ENCODE measurements at regions not wholly inside any gene's neighbourhood (a gene's known extent, or its start where the extent isn't known, plus 50 kb on each side); places are given as distances from the start of the nearest gene placed in this dataset.

DNA sequence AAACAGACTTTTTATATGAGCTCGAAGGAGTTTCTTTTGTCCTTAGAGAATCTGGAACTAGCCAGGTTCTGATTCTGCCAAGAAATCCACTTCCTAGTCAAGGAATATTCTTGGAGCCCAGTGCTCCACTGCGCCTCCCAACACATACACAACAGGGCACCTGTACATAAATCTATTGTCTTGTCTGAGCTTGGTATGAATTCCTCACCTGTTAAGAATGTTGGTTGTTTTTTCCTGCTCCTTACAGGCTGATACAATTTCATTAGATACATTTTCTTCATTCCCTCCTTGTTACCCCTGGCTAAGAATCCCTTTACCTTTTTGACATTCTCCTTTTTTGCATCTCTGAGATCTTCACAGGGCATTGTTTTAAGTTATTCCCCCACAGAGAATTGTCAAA is 56.0 kb upstream of the FZD7 start:
- H3K4me3 ChIP-seq (ENCODE audit: low read depth, low read length): no peak overlapping the region
- TF ChIP-seq, protein P1, sequence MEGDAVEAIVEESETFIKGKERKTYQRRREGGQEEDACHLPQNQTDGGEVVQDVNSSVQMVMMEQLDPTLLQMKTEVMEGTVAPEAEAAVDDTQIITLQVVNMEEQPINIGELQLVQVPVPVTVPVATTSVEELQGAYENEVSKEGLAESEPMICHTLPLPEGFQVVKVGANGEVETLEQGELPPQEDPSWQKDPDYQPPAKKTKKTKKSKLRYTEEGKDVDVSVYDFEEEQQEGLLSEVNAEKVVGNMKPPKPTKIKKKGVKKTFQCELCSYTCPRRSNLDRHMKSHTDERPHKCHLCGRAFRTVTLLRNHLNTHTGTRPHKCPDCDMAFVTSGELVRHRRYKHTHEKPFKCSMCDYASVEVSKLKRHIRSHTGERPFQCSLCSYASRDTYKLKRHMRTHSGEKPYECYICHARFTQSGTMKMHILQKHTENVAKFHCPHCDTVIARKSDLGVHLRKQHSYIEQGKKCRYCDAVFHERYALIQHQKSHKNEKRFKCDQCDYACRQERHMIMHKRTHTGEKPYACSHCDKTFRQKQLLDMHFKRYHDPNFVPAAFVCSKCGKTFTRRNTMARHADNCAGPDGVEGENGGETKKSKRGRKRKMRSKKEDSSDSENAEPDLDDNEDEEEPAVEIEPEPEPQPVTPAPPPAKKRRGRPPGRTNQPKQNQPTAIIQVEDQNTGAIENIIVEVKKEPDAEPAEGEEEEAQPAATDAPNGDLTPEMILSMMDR (IDR thresholded peaks at IDR 0.05; ENCODE audit: insufficient read depth, low read depth, low read length): no peak
- DNase-seq (ENCODE audit: low read depth): no peak

DNA sequence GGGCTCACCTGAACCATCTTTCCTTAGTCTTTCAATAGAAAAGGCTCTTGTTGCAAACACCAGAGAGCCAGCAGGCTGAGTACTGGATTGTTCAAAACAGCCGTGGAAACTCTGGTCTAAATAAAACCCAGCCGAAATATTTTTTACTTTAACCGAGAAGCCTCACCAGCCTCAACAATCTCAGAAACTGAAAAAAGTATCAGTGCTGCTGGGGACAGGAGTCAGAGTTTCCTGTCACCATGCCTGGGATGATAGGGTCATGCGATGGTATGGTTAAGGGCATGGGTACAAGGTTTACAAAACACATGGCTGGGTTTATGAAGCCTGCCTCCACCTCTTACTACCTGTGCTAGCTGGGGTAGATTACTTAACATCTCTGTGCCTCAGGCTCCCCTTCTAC is 55.3 kb upstream of the FZD7 start:
- H3K4me3 ChIP-seq (ENCODE audit: low read depth, low read length): no peak overlapping the region
- no peak for DNase-seq (ENCODE audit: low read depth)
- TF ChIP-seq, protein P1 (IDR thresholded peaks at IDR 0.05; ENCODE audit: insufficient read depth, low read depth, low read length): no peak

DNA sequence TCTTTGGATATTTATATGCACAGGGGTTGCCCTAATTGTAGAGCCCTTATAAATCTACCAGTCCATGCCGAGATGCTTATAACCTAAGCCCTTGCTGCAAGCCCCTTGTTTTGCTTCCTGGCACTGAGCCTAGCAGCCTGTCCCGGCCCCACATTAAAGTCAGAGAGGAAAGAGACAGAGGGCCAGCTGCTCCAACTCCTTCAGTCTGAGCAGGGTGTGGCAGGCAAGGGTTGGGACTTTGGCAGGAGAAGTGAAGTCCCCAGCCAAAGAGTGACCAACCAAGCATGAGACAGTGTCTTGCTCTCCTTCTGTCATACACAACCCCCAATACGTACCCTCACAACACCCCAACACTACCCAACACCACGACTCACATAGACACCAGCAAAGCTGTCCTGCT is 54.7 kb upstream of the FZD7 start:
- no peak overlapping the region for H3K4me3 ChIP-seq (ENCODE audit: low read depth, low read length)
- TF ChIP-seq, protein P1 (IDR thresholded peaks at IDR 0.05; ENCODE audit: insufficient read depth, low read depth, low read length): no peak
- DNase-seq (ENCODE audit: low read depth): no peak

DNA sequence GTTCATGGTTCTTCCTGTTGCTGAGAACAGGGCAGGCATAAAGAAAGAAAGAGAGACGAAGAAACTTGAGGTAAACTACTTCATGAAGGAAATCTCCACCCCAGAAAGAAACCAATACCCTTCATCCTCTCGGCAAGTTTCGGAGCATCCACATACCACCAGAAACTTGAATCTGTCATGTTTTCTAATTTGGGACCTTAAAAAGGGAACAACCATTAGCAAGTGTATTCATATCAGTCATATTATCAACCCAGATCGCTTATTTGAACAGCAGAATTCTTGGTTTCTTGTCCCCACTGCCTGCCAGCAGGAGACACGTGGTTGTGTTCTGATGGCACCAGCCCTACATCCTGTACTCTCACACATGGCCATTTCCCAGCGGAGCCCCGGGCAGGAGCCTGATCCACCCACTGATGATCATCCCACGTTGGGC is 53.2 kb upstream of the FZD7 start:
- no peak overlapping the region for H3K4me3 ChIP-seq (ENCODE audit: low read depth, low read length)
- TF ChIP-seq, protein P1 (IDR thresholded peaks at IDR 0.05; ENCODE audit: insufficient read depth, low read depth, low read length): no peak
- no peak for DNase-seq (ENCODE audit: low read depth)

DNA sequence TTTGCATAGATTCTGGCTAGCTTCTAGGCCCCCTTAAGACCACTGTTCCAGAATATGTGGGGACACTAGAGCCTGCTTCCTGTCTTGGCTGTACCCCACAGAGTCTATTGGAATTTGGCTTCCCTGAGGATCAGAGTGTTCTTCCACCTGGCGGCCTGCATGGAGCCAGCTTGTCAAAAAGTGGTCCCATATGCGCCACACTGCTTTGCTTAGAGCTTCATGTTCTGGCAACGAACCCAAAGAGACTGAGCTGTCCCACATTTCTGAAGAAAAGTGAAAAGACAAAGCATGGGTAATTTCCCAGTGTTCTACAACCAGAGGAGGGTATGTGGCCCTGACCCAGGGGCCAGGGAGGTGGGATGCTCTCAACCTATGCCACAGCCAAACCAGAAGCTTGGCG is 52.7 kb upstream of the FZD7 start:
- TF ChIP-seq, protein P1 (IDR thresholded peaks at IDR 0.05; ENCODE audit: insufficient read depth, low read depth, low read length): no peak
- H3K4me3 ChIP-seq (ENCODE audit: low read depth, low read length): no peak overlapping the region
- no peak for DNase-seq (ENCODE audit: low read depth)

DNA sequence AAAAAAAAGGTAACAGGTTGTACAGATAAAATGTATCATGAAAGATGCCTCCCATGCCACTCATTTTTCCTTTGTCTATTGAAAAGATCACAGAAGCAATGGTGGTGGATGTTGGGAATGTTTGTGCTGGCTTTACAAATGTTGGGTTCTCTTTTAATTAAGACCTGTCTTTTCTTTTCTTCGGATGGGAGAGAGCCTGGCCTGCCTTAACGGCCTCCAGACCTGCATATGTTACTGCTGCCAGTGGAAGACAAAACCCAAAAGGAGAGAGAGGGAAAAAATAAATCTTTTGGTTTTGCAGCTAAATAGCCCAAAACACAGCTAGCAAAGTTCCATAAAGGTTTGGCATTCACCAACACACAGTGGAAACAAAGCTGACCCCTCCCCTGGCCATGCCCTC is 50.5 kb upstream of the FZD7 start:
- no peak overlapping the region for H3K4me3 ChIP-seq (ENCODE audit: low read depth, low read length)
- TF ChIP-seq, protein P1 (IDR thresholded peaks at IDR 0.05; ENCODE audit: insufficient read depth, low read depth, low read length): no peak
- DNase-seq (ENCODE audit: low read depth): no peak

DNA sequence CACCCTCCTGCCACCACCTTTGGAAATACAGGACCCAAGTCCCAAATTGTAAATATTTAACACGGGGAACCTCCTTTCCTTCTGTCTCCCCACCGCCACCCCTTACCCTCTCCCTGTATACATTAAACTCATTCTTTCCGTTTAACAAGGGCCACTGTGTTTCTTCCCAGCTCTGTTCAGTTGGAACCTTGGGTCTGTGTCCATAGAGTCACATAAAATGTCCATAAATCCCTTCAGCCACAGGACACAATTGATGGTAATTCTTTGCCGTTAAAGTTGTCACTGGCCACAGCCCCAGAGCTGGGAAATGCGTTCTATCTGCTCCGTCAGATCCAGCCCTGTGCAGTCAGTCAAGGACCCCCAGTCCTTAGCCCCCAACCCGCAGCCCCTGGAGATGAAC is 49.9 kb upstream of the FZD7 start:
- no peak overlapping the region for H3K4me3 ChIP-seq (ENCODE audit: low read depth, low read length)
- TF ChIP-seq, protein P1 (IDR thresholded peaks at IDR 0.05; ENCODE audit: insufficient read depth, low read depth, low read length): no peak

More for the DNA sequence above, 49.9 kb upstream of the FZD7 start:
- no peak for DNase-seq (ENCODE audit: low read depth)
